Ovary (tissue), 7 donors: ENCODE measurements at regions not wholly inside any gene's neighbourhood (a gene's known extent, or its start where the extent isn't known, plus 50 kb on each side); places are given as distances from the start of the nearest gene placed in this dataset.
"Not testable (repeated sequence)": the region's sequence is repeated elsewhere in the genome, so short reads cannot be mapped to it uniquely, and the experiment has no call there.

ENCODE experiments used
- DNase-seq, 5 donors: peaks; one replicate each; pipeline ENCODE4 v3.0.0-alpha.2; 2019 to 2020
- H3K27ac ChIP-seq, 2 donors: fragments of 200-600 bp; one replicate each; pipeline versions ENCODE4 v1.5.1 to v1.8.0; 2019 to 2022
- H3K27me3 ChIP-seq: fragments of 200-600 bp; one replicate; pipeline ENCODE4 v1.8.0; 2022
- H3K36me3 ChIP-seq: fragments of 200-600 bp; sonication (generic); one replicate; pipeline ENCODE4 v1.5.1; 2019
- H3K4me1 ChIP-seq: one replicate; pipeline ENCODE4 v1.8.1; 2013; ENCODE audit warnings: mild to moderate bottlenecking, moderate library complexity; ENCODE audit not compliant: insufficient read depth
- H3K4me3 ChIP-seq: fragments of 200-600 bp; sonication (generic); one replicate; pipeline ENCODE4 v1.5.1; 2017
- H3K9me3 ChIP-seq, 2 donors: fragments of 200-600 bp in 1 of 2; sonication (generic) in 1 of 2; one replicate each; pipeline versions ENCODE4 v1.5.1 to v1.8.1; 2013 to 2019; ENCODE audit warnings: mild to moderate bottlenecking in 1 of 2, moderate library complexity in 1 of 2
- EP300 ChIP-seq: sonication (generic); formaldehyde crosslinking; IDR thresholded peaks from one replicate; pipeline ENCODE4 v1.6.1; 2017; ENCODE audit warnings: antibody characterized with exemption
- POLR2A ChIP-seq: fragments of 450-650 bp; IDR thresholded peaks from one replicate; pipeline ENCODE4 v1.6.1; 2017; ENCODE audit warnings: antibody characterized with exemption, mild to moderate bottlenecking, moderate library complexity
- WGBS, 3 donors: extraction: QIAGEN DNeasy Blood & Tissue Kit in 1 of 3; methylation state at CpG; one replicate each; pipeline versions ENCODE4 v1.1.5 to v1.1.7; 2013 to 2017; 5-methylcytosine and 5-hydroxymethylcytosine counted together
- intact Hi-C, 4 donors: fragments of 100-400 bp; cut with DNase I; formaldehyde crosslinking; loops; one replicate each; pipeline versions ENCODE4 v1.11.0 to v1.15.1; 2022 to 2023
- TF ChIP-seq, protein P1 (sequence below), 3 donors: fragments of 450-650 bp in 2 of 3; fragments of 200-600 bp in 1 of 3; IDR thresholded peaks; one replicate each; pipeline versions ENCODE4 v1.5.1 to v1.8.0; 2016 to 2022; ENCODE audit warnings: antibody characterized with exemption in 3 of 3, mild to moderate bottlenecking in 1 of 3
- donor health status: DM: no; HTN: no; CAD: no; lungs with moderate emphysema.
- donor health status: DM: no; HTN: no; CAD: no.
- donor health status: Bipolar disorder and iron deficiency.
- donor health status: DM: no; HTN: no; CAD: no.
- donor health status: DM: yes; HTN: yes; CAD: no.

DNA sequence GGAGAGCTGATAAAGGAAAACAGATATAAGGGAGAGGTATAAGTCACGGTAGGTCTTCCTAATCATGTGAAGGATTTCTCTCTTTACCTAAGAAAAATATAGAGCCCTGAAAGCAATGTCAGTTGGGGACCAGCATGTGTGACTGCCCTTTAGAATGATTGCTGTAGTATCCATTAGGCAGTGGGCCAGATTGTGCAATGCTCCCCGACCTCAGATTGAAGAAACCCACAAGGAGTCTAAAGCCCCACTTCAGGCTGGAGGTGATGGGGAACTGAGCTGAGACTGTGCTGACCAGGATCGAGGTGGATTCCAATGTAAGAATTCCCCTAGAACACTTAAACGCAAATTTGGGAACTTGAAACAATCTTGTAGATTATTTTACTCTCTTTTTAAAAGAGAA, 614.4 kb downstream of the LIG4 start:
- no peaks in the 10 kb centered on the region for H3K36me3 ChIP-seq
- WGBS, 3 donors, result 61 to 91% (median 76%) methylated on average over 4 of the region's 4 CpGs
- H3K4me1 ChIP-seq, result no peaks in the 10 kb centered on the region
- H3K4me3 ChIP-seq, result no peak overlapping the region
- H3K27me3 ChIP-seq, result no peaks in the 10 kb centered on the region
- TF ChIP-seq EP300, result no peak
- TF ChIP-seq, protein P1, sequence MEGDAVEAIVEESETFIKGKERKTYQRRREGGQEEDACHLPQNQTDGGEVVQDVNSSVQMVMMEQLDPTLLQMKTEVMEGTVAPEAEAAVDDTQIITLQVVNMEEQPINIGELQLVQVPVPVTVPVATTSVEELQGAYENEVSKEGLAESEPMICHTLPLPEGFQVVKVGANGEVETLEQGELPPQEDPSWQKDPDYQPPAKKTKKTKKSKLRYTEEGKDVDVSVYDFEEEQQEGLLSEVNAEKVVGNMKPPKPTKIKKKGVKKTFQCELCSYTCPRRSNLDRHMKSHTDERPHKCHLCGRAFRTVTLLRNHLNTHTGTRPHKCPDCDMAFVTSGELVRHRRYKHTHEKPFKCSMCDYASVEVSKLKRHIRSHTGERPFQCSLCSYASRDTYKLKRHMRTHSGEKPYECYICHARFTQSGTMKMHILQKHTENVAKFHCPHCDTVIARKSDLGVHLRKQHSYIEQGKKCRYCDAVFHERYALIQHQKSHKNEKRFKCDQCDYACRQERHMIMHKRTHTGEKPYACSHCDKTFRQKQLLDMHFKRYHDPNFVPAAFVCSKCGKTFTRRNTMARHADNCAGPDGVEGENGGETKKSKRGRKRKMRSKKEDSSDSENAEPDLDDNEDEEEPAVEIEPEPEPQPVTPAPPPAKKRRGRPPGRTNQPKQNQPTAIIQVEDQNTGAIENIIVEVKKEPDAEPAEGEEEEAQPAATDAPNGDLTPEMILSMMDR (IDR thresholded peaks at IDR 0.05), result no peak
- no peak for TF ChIP-seq POLR2A
- H3K9me3 ChIP-seq, result no peaks in the 10 kb centered on the region
- no peak overlapping the region for H3K27ac ChIP-seq
- DNase-seq, result no peak
- intact Hi-C loops, result no loop called here

DNA sequence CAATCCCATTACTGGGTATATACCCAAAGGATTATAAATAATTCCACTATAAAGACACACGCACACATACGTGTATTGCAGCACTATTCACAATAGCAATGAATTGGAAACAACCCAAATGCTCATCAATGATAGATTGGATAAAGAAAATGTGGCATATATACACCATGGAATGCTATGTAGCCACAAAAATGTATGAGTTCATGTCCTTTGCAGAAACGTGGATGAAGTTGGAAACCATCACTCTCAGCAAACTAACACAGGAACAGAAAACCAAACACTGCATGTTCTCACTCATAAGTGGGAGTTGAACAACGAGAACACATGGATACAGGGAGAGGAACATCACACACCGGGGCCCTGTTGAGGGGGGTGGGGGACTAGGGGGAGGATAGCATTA, 619.0 kb downstream of the LIG4 start:
- H3K27ac ChIP-seq, H3K4me3 ChIP-seq, H3K9me3 ChIP-seq, H3K27me3 ChIP-seq, H3K36me3 ChIP-seq, intact Hi-C loops, H3K4me1 ChIP-seq, DNase-seq: not testable (repeated sequence)
- 56 to 63% (median 57%) methylated on average over 5 of the region's 5 CpGs for WGBS, 3 donors

DNA sequence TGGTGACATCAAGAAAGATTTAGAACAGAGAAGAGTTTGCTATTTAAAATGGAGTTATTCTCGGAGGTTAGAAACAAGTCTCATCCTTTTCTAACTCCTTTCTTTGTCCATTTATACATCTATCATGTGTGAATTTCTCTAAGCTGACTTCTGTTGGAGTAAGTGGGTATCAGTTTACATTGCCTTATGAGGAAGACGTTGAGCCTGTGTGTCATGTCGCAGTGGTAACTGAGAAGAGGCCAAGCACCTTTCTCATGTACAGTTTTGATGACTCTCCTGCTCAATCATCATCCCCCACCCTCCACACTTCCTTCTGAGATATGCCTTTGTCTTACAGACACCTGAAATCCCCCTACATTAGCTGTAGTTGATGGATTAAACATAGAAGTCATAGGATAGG, 624.8 kb downstream of the LIG4 start:
- Histone ChIP-seq H3K4me3 (no peak overlapping the region), H3K4me1 (no peaks in the 10 kb centered on the region), H3K27ac (no peak overlapping the region), H3K9me3 (no peaks in the 10 kb centered on the region), H3K36me3 (no peaks in the 10 kb centered on the region), H3K27me3 (no peaks in the 10 kb centered on the region)
- DNase-seq, result no peak
- no peak for TF ChIP-seq EP300
- no peak for TF ChIP-seq POLR2A
- TF ChIP-seq, protein P1 (IDR thresholded peaks at IDR 0.05), result no peak
- 70 to 85% (median 77%) methylated on average over 3 of the region's 3 CpGs for WGBS, 3 donors
- intact Hi-C loops, result no loop called here

DNA sequence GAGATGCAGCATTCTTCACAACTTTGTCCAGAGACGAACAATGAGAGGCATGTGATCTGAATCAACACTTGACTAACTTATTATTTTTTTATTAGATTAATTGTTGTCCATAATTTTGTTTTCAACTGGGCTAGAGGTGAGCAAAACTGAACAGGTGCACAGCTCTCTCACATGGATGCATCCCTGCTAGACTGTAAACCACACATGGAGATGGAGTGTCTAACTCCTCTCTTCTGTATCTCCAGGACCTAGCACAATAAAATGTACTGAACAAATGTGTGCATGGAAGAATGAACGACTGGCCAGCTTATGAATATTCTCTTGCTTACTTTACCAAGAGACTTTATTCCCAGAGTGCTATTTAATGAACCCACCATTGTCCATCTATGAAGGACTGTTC, 627.7 kb downstream of the LIG4 start:
- Histone ChIP-seq H3K9me3 (no peaks in the 10 kb centered on the region), H3K27ac (no peak overlapping the region), H3K4me3 (no peak overlapping the region), H3K27me3 (no peaks in the 10 kb centered on the region), H3K36me3 (no peaks in the 10 kb centered on the region), H3K4me1 (no peaks in the 10 kb centered on the region)
- TF ChIP-seq EP300, result no peak
- no peak for TF ChIP-seq POLR2A
- TF ChIP-seq, protein P1 (IDR thresholded peaks at IDR 0.05), result no peak
- no peak for DNase-seq
- intact Hi-C loops, result no loop called here
- 84 to 88% (median 85%) methylated on average over 2 of the region's 2 CpGs for WGBS, 3 donors

DNA sequence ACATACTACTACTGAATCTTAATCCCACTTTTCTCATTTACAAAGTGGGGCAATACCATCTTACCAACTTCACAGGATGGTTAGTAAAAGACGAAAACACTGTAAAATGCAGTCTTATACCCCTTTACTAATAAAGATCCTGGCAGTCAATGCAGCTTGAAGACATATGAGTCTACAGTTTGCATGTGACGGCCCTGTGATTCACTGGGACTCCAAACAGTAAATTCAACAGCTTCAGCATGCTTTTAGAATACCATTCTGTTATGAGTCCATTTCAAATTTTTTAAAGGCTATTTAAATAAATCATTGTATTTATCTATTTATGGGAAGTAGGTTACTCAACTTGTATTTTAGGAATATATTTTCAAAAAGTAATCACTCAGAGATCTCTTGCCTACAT, 629.1 kb downstream of the LIG4 start:
- intact Hi-C loops, result no loop called here
- H3K4me1 ChIP-seq, result no peaks in the 10 kb centered on the region
- H3K27me3 ChIP-seq, result no peaks in the 10 kb centered on the region
- no peaks in the 10 kb centered on the region for H3K9me3 ChIP-seq
- no peak for TF ChIP-seq EP300
- no peak for TF ChIP-seq POLR2A
- TF ChIP-seq, protein P1 (IDR thresholded peaks at IDR 0.05), result no peak
- H3K36me3 ChIP-seq, result no peaks in the 10 kb centered on the region
- DNase-seq, result no peak
- H3K27ac ChIP-seq, result no peak overlapping the region
- H3K4me3 ChIP-seq, result no peak overlapping the region
- 86 to 93% (median 90%) methylated on average over 2 of the region's 2 CpGs for WGBS, 3 donors
